GM18951 (cell line): ENCODE measurements at regions not wholly inside any gene's neighbourhood (a gene's known extent, or its start where the extent isn't known, plus 50 kb on each side); places are given as distances from the start of the nearest gene placed in this dataset.

Source experiments
- POLR2A ChIP-seq: IDR thresholded peaks from 4 replicates; pipeline ENCODE4 v1.6.1; 2011; ENCODE audit warnings: mild to moderate bottlenecking; ENCODE audit not compliant: insufficient read length, insufficient read depth; ENCODE audit errors: extremely low read depth
- in situ Hi-C: fragments of 300-500 bp; cut with MboI; formaldehyde crosslinking; loops from one replicate; pipeline ENCODE4 v1.12.0; 2022; ENCODE audit warnings: low sequenced_read_pairs, mixed read lengths, inconsistent platforms; ENCODE audit not compliant: unreplicated experiment

DNA sequence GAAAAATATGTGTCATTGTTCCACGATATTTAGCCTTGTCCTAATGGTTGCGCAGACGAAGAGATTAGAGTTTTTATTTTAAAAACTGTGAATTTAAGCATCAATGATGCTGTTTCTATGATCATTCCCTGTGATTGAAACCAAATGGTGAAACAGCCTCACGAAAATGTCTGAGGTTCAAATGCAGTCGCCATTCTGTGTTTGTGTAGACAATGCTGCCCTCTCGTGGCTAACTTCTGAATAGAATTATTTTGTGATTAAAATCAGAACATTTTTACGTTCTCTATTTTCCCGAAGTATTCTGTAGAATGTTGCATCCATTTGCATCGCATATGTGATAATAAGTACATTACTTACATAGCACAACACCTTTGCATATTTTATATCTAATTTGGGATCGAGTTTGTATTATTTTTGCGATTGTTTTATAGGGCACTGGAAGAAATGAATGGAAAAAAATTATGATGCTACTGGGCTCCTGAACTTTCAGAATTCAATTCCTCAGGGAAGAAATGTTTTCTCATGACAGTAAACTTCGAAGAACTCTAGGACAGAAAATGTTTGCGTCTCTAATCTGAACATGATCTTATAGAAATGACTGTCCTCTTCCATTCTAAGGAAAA lies 54.8 kb upstream of the CREB1 start:
- TF ChIP-seq POLR2A: no peak
- in situ Hi-C loops: loop anchor here (10.0 kb wide), 2 partner anchors 680 to 780 kb away; no protein-coding TSS in a partner anchor

DNA sequence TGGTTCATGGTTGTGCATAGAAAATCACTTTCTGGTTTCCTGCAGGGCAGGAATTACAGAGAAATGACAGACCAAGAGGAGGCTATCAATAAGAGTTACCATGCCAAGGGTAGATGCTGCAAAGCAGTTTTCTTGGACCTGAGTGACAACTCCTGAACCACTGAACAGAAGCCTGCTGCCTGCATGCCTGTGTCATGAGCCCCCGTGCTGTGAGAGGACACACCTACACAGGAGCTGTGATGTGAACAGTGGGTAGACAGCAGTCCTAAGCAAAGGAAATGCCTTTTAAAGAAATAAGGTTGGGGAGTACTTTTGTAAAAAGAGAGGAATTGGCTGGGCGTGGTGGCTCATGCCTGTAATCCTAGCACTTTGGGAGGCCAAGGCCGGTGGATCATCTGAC lies 54.2 kb upstream of the CREB1 start:
- in situ Hi-C loops: loop anchor here (10.0 kb wide), 2 partner anchors 681 to 781 kb away; no protein-coding TSS in a partner anchor
- no peak for TF ChIP-seq POLR2A

DNA sequence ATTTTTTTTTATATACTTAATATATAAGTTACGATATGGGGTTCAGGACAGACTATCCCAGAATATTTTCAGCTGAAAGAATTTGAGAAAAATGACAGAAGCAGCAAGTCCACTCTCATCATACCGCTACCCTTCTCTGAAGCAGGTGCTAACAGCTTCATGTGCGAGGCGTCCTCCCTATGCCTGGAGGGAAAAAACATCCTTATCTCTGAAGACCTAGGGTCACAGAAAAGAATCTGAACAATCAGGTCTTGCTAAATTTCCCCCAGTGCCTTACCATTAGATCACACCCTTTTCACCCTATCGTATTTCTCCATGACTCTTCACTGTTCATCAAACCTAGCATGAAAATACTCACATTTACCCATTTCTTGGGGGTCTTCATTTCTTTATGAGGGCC lies 51.9 kb upstream of the CREB1 start:
- TF ChIP-seq POLR2A: no peak
- in situ Hi-C loops: loop anchor here (10.0 kb wide), 2 partner anchors 683 to 783 kb away; no protein-coding TSS in a partner anchor

DNA sequence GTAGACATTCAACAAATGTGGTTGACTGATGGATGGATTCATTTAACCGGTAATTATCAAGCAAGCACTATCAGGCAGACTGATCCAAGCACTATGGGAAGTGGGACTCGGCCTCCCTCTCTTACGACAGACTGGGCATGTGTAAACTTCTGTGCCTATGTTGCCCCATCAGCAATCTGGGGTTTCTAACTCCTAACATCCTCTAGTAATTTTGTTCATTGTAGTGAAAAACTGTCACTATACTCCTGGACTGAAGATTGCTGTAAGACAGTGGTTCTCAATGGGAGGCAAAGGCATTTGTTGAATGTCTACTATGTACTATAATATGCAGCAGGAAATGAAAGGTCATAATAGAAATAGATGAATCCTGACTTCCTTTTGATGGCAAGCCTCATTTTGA lies 51.2 kb upstream of the CREB1 start:
- TF ChIP-seq POLR2A: no peak
- in situ Hi-C loops: loop anchor here (10.0 kb wide), 2 partner anchors 684 to 784 kb away; no protein-coding TSS in a partner anchor

DNA sequence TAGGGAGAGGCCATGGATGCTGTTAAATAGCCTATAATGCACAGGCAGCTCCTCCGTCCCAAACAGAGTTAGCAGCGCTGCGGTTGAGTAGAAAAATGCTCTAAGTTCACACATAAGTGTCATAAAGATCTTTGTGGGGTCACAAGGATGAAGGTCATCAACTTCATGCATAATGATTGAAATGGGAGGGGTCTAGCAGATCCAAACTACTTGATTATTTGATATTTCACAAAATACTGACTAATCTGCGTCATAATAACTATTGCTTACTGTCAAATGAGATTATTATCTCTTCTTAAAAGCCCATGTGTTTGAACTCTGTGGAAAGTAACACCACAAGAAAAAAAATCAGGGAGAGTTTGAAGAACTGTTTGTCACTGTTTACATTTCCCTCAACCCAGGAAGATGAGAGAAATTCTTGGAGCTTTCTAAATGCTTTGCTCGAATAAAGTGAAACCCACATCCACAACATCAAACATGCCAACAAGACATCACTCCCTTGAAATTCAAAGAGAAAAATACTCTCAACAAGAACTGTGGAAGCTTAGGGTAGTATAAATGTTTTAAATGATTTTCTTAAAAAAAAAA lies 50.5 kb upstream of the CREB1 start:
- in situ Hi-C loops: loop anchor here (10.0 kb wide), 2 partner anchors 684 to 784 kb away; no protein-coding TSS in a partner anchor
- TF ChIP-seq POLR2A: no peak
